Breast epithelium (tissue), 3 donors: ENCODE measurements at regions not wholly inside any gene's neighbourhood (a gene's known extent, or its start where the extent isn't known, plus 50 kb on each side); places are given as distances from the start of the nearest gene placed in this dataset.

Source experiments
- CTCF ChIP-seq, 3 donors: fragments of 450-650 bp; IDR thresholded peaks; one replicate each; pipeline ENCODE4 v1.5.1; 2016 to 2017; ENCODE audit warnings: antibody characterized with exemption in 3 of 3, mild to moderate bottlenecking in 3 of 3, moderate library complexity in 3 of 3
- POLR2A ChIP-seq: fragments of 450-650 bp; IDR thresholded peaks from one replicate; pipeline ENCODE4 v1.6.1; 2016; ENCODE audit warnings: antibody characterized with exemption, mild to moderate bottlenecking, moderate library complexity

GRCh38 chr14:40113671-40114070 lies 681.4 kb upstream of the FBXO33 start:
- TF ChIP-seq POLR2A (no peak), CTCF (IDR thresholded peaks at IDR 0.05) (no peak)
